Mammary epithelial cell (primary cell): ENCODE measurements at regions not wholly inside any gene's neighbourhood (a gene's known extent, or its start where the extent isn't known, plus 50 kb on each side); places are given as distances from the start of the nearest gene placed in this dataset.

ENCODE experiments used
- EZH2 ChIP-seq: IDR thresholded peaks from 2 replicates; pipeline ENCODE4 v1.6.1; 2012; ENCODE audit warnings: low read length, inconsistent platforms, borderline replicate concordance
- TF ChIP-seq, protein P1 (sequence below), 2 donors: IDR thresholded peaks in 1 of 2; conservative IDR thresholded peaks in 1 of 2; 2 replicates each; pipeline ENCODE4 v1.5.1; 2011 to 2012; ENCODE audit warnings: inconsistent platforms in 2 of 2, low read length in 2 of 2, mild to moderate bottlenecking in 2 of 2, control low read depth in 1 of 2, low read depth in 1 of 2; ENCODE audit not compliant: insufficient read depth in 1 of 2; ENCODE audit errors: extremely low read depth in 1 of 2

DNA sequence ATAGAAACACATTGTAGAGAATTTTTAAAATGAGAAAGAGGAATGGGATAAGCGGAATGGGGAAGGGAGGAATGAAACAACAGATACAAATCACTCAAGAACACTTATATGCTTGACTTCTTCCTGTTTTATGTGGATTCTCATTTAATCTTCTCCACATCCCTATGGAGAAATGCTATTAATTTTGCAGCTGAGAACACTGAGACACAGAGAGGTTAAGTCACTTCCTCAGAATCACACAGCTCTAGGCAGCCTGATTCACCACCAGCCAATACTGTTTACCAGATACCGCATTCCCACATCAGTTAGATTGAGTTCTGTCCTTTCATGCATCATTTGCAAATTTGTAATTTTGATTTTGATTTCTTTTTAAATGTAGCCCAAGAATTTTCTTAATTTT lies 170.5 kb downstream of the SH2D4B start:
- TF ChIP-seq, protein P1, sequence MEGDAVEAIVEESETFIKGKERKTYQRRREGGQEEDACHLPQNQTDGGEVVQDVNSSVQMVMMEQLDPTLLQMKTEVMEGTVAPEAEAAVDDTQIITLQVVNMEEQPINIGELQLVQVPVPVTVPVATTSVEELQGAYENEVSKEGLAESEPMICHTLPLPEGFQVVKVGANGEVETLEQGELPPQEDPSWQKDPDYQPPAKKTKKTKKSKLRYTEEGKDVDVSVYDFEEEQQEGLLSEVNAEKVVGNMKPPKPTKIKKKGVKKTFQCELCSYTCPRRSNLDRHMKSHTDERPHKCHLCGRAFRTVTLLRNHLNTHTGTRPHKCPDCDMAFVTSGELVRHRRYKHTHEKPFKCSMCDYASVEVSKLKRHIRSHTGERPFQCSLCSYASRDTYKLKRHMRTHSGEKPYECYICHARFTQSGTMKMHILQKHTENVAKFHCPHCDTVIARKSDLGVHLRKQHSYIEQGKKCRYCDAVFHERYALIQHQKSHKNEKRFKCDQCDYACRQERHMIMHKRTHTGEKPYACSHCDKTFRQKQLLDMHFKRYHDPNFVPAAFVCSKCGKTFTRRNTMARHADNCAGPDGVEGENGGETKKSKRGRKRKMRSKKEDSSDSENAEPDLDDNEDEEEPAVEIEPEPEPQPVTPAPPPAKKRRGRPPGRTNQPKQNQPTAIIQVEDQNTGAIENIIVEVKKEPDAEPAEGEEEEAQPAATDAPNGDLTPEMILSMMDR (conservative IDR thresholded peaks at IDR 0.05 in 1 of 2, IDR thresholded peaks at IDR 0.05 in 1 of 2; ENCODE audit: extremely low read depth in 1 of 2, insufficient read depth in 1 of 2, low read depth in 1 of 2, low read length in 2 of 2): no peak
- no peak for TF ChIP-seq EZH2
